ENCODE measurements at regions not wholly inside any gene's neighbourhood (a gene's known extent, or its start where the extent isn't known, plus 50 kb on each side); places are given as distances from the start of the nearest gene placed in this dataset.

DNA sequence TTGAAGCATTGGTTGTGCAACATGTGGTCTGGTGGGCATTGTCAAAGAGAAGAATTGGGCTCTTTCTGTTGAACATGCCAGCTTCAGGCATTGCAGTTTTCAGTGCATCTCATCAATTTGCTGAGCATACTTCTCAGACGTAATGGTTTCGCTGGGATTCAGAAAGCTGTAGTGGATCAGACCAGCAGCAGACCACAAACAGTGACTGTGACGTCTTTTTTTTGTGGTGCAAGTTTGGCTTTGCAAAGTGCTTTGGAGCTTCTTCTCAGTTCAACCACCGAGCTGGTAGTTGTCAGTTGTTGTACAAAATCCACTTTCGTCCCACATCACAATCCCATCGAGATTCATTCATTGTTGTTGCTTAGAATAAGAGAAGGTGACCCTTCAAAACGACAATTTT is 84.5 kb downstream of the NPAP1 start:
- Histone ChIP-seq H4K8ac (ENCODE audit: low read depth in 2 of 2, low read length in 2 of 2) (no peak overlapping the region), H3K23ac (ENCODE audit: low read depth, low read length) (no peak overlapping the region), H3K27ac (ENCODE audit: insufficient read depth, low read length) (no peak overlapping the region), H2BK5ac (ENCODE audit: low read depth, low read length, poor library complexity, severe bottlenecking) (no peak overlapping the region), H2AFZ (replicated peaks; ENCODE audit: low read length, poor library complexity) (no peak overlapping the region), H3K4ac (ENCODE audit: low read depth, low read length) (no peak overlapping the region), H2BK120ac (ENCODE audit: low read depth, low read length) (no peak overlapping the region), H3K79me1 (ENCODE audit: low read depth in 1 of 2, low read length in 2 of 2) (no peaks in the 10 kb centered on the region), H3K9me1 (ENCODE audit: insufficient read depth, low read length) (no peaks in the 10 kb centered on the region), H3K27me3 (ENCODE audit: control insufficient read depth, insufficient read depth, low read length) (no peaks in the 10 kb centered on the region), H3K56ac (ENCODE audit: extremely low read depth, insufficient read depth, low read length) (no peak overlapping the region), H4K20me1 (ENCODE audit: insufficient read depth, low read length) (no peaks in the 10 kb centered on the region), H3K18ac (ENCODE audit: low read depth, low read length) (no peak overlapping the region), H2AK5ac (ENCODE audit: low read depth, low read length) (no peak overlapping the region), H4K91ac (ENCODE audit: insufficient read depth, low read depth, low read length) (no peak overlapping the region), H3K9me3 (ENCODE audit: control insufficient read depth, insufficient read depth, low read length) (no peaks in the 10 kb centered on the region), H3K4me1 (ENCODE audit: control insufficient read depth, insufficient read depth, low read length) (no peaks in the 10 kb centered on the region), H2BK15ac (ENCODE audit: low read depth, low read length) (no peak overlapping the region), H3K4me3 (ENCODE audit: insufficient read depth, low read depth, low read length) (no peak overlapping the region), H3K36me3 (ENCODE audit: control insufficient read depth, insufficient read depth, low read length) (no peaks in the 10 kb centered on the region), H4K5ac (ENCODE audit: low read depth, low read length) (no peak overlapping the region), H2BK20ac (ENCODE audit: low read depth, low read length) (no peak overlapping the region), H3K9ac (ENCODE audit: low read depth, low read length) (no peak overlapping the region), H3K4me2 (ENCODE audit: low read depth, low read length) (no peak overlapping the region), H3K14ac (replicated peaks; ENCODE audit: low read depth, low read length) (no peak overlapping the region), H2AK9ac (replicated peaks; ENCODE audit: low read depth, low read length, poor library complexity) (no peak overlapping the region)
- dilution Hi-C loops (cut with HindIII; ENCODE audit: low sequenced_read_pairs, unreplicated experiment) (no loop called here), intact Hi-C loops (cut with micrococcal nuclease) (no loop called here), in situ Hi-C loops (cut with MboI; ENCODE audit: low sequenced_read_pairs) (no loop called here)
- CTCF ChIA-PET, result no interaction called here
- WGBS, 2 experiments (ENCODE audit: extremely low coverage in 2 of 2, insufficient read length in 1 of 2), result no CpG with 5 or more reads among the region's 7 CpGs
- no TSS peak for BruUV-seq (replicated peaks)
- DNase-seq (no peak), ATAC-seq (ENCODE audit: low read depth) (no peak)
- TF ChIP-seq MAFK (IDR thresholded peaks at IDR 0.05; ENCODE audit: low read depth, low read length) (no peak), SMC3 (IDR thresholded peaks at IDR 0.05; ENCODE audit: low read depth, low read length) (no peak), FOS (IDR thresholded peaks at IDR 0.05; ENCODE audit: low read depth, low read length) (no peak), BHLHE40 (IDR thresholded peaks at IDR 0.05; ENCODE audit: low read depth, low read length) (no peak), RAD21 (IDR thresholded peaks at IDR 0.05; ENCODE audit: low read length) (no peak), POLR2A (IDR thresholded peaks at IDR 0.05; ENCODE audit: low read depth, low read length) (no peak), NFE2L2 (IDR thresholded peaks at IDR 0.05; ENCODE audit: low read depth, low read length) (no peak), CEBPB (IDR thresholded peaks at IDR 0.05; ENCODE audit: low read depth, low read length) (no peak), RFX5 (IDR thresholded peaks at IDR 0.05; ENCODE audit: low read depth, low read length) (no peak), MXI1 (IDR thresholded peaks at IDR 0.05; ENCODE audit: borderline replicate concordance, low read depth, low read length) (no peak), RCOR1 (IDR thresholded peaks at IDR 0.05; ENCODE audit: insufficient replicate concordance, low read length) (no peak)
- TF ChIP-seq, protein P1, sequence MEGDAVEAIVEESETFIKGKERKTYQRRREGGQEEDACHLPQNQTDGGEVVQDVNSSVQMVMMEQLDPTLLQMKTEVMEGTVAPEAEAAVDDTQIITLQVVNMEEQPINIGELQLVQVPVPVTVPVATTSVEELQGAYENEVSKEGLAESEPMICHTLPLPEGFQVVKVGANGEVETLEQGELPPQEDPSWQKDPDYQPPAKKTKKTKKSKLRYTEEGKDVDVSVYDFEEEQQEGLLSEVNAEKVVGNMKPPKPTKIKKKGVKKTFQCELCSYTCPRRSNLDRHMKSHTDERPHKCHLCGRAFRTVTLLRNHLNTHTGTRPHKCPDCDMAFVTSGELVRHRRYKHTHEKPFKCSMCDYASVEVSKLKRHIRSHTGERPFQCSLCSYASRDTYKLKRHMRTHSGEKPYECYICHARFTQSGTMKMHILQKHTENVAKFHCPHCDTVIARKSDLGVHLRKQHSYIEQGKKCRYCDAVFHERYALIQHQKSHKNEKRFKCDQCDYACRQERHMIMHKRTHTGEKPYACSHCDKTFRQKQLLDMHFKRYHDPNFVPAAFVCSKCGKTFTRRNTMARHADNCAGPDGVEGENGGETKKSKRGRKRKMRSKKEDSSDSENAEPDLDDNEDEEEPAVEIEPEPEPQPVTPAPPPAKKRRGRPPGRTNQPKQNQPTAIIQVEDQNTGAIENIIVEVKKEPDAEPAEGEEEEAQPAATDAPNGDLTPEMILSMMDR (conservative IDR thresholded peaks at IDR 0.05; ENCODE audit: low read depth, low read length), result no peak
- TF ChIP-seq, protein P2, sequence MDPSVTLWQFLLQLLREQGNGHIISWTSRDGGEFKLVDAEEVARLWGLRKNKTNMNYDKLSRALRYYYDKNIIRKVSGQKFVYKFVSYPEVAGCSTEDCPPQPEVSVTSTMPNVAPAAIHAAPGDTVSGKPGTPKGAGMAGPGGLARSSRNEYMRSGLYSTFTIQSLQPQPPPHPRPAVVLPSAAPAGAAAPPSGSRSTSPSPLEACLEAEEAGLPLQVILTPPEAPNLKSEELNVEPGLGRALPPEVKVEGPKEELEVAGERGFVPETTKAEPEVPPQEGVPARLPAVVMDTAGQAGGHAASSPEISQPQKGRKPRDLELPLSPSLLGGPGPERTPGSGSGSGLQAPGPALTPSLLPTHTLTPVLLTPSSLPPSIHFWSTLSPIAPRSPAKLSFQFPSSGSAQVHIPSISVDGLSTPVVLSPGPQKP (IDR thresholded peaks at IDR 0.05; ENCODE audit: borderline replicate concordance, low read depth, low read length), result no peak
- TF ChIP-seq, protein P3, sequence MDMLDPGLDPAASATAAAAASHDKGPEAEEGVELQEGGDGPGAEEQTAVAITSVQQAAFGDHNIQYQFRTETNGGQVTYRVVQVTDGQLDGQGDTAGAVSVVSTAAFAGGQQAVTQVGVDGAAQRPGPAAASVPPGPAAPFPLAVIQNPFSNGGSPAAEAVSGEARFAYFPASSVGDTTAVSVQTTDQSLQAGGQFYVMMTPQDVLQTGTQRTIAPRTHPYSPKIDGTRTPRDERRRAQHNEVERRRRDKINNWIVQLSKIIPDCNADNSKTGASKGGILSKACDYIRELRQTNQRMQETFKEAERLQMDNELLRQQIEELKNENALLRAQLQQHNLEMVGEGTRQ (IDR thresholded peaks at IDR 0.05; ENCODE audit: low read depth, low read length), result no peak
- POLR2A ChIA-PET (ENCODE audit: unreplicated experiment), result no interaction called here

Measured in IMR-90 (cell line).